GM12874 (cell line): ENCODE measurements at regions not wholly inside any gene's neighbourhood (a gene's known extent, or its start where the extent isn't known, plus 50 kb on each side); places are given as distances from the start of the nearest gene placed in this dataset.

Experiments
- CTCF ChIP-seq: IDR thresholded peaks from 2 replicates; pipeline ENCODE4 v1.5.1; 2011; ENCODE audit warnings: low read depth, mild to moderate bottlenecking, control low read depth, low read length, moderate library complexity; ENCODE audit not compliant: insufficient read depth

- no peak for TF ChIP-seq CTCF
Observed at GRCh38 chr4:17020451-17020850, 122.0 kb upstream of the LDB2 start.

- no peak for TF ChIP-seq CTCF
Observed at GRCh38 chr4:17018013-17018412, 119.6 kb upstream of the LDB2 start.

- TF ChIP-seq CTCF, result no peak
Observed at GRCh38 chr4:17013382-17014006, 115.0 kb upstream of the LDB2 start.

- TF ChIP-seq CTCF, result no peak
Observed at GRCh38 chr4:17012451-17012850, 114.0 kb upstream of the LDB2 start.

- no peak for TF ChIP-seq CTCF
Observed at GRCh38 chr4:17010426-17011087, 112.1 kb upstream of the LDB2 start.

- no peak for TF ChIP-seq CTCF
Observed at GRCh38 chr4:17009871-17010367, 111.5 kb upstream of the LDB2 start.

- no peak for TF ChIP-seq CTCF
Observed at GRCh38 chr4:17008834-17009345, 110.4 kb upstream of the LDB2 start.
